ENCODE measurements at regions not wholly inside any gene's neighbourhood (a gene's known extent, or its start where the extent isn't known, plus 50 kb on each side); places are given as distances from the start of the nearest gene placed in this dataset.

DNA sequence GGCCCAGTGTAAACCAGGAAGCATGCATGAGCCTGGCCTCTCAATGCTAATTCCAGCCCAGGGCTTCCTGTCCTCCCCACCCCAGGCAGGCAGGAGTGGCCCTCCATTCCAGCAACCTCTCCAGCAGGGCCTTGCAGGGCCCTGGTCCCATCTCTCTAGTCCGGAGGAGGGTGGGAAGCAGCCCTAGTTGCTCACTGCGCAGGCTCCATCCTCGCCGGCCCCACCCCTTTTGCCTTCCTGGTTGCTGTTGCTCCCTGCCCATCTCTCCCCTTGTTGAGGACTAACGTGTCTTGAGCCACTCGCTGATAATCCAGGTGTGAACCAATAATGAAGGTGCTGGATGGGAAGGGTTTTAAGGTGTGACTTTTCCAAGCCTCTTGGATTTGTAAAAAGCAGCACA, 161.2 kb upstream of the BCOR start:
- intact Hi-C loops (cut with DNase I), result no loop called here
- Histone ChIP-seq H3K4me1 (replicated peaks) (no peaks in the 10 kb centered on the region), H3K27me3 (replicated peaks; ENCODE audit: insufficient read depth) (no peaks in the 10 kb centered on the region), H3K36me3 (no peaks in the 10 kb centered on the region), H3K9me3 (no peaks in the 10 kb centered on the region), H3K27ac (no peak overlapping the region), H3K4me3 (no peak overlapping the region)
- DNase-seq (ENCODE audit: low spot score), result no peak
- WGBS, result 86% methylated on average over 2 of the region's 6 CpGs
- TF ChIP-seq POLR2A (IDR thresholded peaks at IDR 0.05) (no peak), POLR2AphosphoS5 (IDR thresholded peaks at IDR 0.05) (no peak)
- TF ChIP-seq, protein P1, sequence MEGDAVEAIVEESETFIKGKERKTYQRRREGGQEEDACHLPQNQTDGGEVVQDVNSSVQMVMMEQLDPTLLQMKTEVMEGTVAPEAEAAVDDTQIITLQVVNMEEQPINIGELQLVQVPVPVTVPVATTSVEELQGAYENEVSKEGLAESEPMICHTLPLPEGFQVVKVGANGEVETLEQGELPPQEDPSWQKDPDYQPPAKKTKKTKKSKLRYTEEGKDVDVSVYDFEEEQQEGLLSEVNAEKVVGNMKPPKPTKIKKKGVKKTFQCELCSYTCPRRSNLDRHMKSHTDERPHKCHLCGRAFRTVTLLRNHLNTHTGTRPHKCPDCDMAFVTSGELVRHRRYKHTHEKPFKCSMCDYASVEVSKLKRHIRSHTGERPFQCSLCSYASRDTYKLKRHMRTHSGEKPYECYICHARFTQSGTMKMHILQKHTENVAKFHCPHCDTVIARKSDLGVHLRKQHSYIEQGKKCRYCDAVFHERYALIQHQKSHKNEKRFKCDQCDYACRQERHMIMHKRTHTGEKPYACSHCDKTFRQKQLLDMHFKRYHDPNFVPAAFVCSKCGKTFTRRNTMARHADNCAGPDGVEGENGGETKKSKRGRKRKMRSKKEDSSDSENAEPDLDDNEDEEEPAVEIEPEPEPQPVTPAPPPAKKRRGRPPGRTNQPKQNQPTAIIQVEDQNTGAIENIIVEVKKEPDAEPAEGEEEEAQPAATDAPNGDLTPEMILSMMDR (IDR thresholded peaks at IDR 0.05), result no peak

DNA sequence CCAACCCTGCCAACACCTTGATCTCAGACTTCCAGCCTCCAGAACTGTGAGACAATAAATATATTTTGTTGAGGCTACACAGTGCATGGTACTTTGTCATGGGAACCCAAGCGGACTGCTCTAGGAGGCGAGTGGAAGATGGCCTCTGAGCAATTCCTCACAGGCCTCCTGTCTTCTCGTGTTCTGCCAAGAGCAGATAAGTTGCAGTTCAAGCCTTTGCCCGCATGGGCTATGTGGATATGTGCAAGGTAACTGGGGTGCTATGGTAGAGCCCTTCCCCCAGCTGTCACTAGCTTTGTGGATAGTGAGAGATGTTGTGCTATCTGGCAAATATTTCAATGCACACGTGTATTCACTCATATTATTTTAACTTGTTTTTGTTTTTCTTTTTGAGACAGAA, 156.0 kb upstream of the BCOR start:
- intact Hi-C loops (cut with DNase I), result no loop called here
- DNase-seq (ENCODE audit: low spot score), result no peak
- TF ChIP-seq, protein P1 (IDR thresholded peaks at IDR 0.05), result no peak
- TF ChIP-seq POLR2AphosphoS5 (IDR thresholded peaks at IDR 0.05), result no peak
- no peak for TF ChIP-seq POLR2A (IDR thresholded peaks at IDR 0.05)
- Histone ChIP-seq H3K9me3 (no peaks in the 10 kb centered on the region), H3K27ac (no peak overlapping the region), H3K4me1 (replicated peaks) (no peaks in the 10 kb centered on the region), H3K27me3 (replicated peaks; ENCODE audit: insufficient read depth) (no peaks in the 10 kb centered on the region), H3K36me3 (no peaks in the 10 kb centered on the region), H3K4me3 (no peak overlapping the region)
- WGBS, result 80% methylated on average over 5 of the region's 5 CpGs

DNA sequence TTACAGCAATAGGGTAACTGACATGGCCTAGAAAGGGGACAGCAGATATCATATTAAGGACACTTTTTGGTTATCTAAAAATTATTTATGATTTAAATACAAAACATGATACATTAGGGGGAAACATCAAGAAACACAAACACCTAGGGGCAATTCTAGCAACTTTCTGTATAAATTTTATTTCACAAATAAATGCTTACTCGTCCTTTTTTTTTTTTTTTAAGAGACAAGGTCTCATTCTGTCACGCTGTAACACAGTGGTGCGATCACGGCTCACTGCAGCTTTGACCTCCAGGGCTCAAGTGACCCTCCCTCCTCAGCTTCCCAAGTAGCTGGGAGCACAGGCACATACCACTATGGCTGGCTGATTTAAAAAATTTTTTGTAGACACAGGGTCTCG, 151.8 kb upstream of the BCOR start:
- TF ChIP-seq POLR2AphosphoS5 (IDR thresholded peaks at IDR 0.05) (no peak), POLR2A (IDR thresholded peaks at IDR 0.05) (no peak)
- TF ChIP-seq, protein P1 (IDR thresholded peaks at IDR 0.05), result no peak
- intact Hi-C loops (cut with DNase I), result no loop called here
- Histone ChIP-seq H3K9me3 (no peaks in the 10 kb centered on the region), H3K36me3 (no peaks in the 10 kb centered on the region), H3K27me3 (replicated peaks; ENCODE audit: insufficient read depth) (no peaks in the 10 kb centered on the region), H3K4me1 (replicated peaks) (no peaks in the 10 kb centered on the region), H3K27ac (no peak overlapping the region), H3K4me3 (no peak overlapping the region)
- DNase-seq (ENCODE audit: low spot score), result no peak
- WGBS, result 86% methylated on average over 5 of the region's 5 CpGs

DNA sequence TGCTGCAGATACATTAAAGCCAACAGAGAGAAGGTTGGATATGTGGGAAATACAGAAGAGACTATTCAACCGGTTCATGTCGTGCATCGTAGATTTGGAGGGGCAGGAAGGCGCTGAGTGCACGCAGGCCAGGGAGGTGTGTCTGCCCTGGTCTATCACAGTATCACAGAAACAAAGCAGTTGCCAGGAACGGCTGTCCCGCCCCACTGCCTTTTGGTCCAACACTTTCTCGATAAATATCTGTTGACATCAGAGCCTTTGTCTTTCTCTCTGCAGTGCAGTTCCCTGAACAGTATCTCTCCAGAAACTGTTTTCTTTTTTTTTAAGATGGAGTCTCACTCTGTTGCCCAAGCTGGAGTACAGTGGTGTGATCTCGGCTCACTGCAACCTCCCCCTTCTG, 151.1 kb upstream of the BCOR start:
- DNase-seq (ENCODE audit: low spot score), result no peak
- Histone ChIP-seq H3K36me3 (no peaks in the 10 kb centered on the region), H3K27ac (no peak overlapping the region), H3K9me3 (no peaks in the 10 kb centered on the region), H3K27me3 (replicated peaks; ENCODE audit: insufficient read depth) (no peaks in the 10 kb centered on the region), H3K4me1 (replicated peaks) (no peaks in the 10 kb centered on the region), H3K4me3 (no peak overlapping the region)
- 23% methylated on average over 9 of the region's 9 CpGs for WGBS
- intact Hi-C loops (cut with DNase I), result no loop called here
- TF ChIP-seq POLR2AphosphoS5 (IDR thresholded peaks at IDR 0.05) (no peak), POLR2A (IDR thresholded peaks at IDR 0.05) (no peak)
- TF ChIP-seq, protein P1 (IDR thresholded peaks at IDR 0.05), result no peak

DNA sequence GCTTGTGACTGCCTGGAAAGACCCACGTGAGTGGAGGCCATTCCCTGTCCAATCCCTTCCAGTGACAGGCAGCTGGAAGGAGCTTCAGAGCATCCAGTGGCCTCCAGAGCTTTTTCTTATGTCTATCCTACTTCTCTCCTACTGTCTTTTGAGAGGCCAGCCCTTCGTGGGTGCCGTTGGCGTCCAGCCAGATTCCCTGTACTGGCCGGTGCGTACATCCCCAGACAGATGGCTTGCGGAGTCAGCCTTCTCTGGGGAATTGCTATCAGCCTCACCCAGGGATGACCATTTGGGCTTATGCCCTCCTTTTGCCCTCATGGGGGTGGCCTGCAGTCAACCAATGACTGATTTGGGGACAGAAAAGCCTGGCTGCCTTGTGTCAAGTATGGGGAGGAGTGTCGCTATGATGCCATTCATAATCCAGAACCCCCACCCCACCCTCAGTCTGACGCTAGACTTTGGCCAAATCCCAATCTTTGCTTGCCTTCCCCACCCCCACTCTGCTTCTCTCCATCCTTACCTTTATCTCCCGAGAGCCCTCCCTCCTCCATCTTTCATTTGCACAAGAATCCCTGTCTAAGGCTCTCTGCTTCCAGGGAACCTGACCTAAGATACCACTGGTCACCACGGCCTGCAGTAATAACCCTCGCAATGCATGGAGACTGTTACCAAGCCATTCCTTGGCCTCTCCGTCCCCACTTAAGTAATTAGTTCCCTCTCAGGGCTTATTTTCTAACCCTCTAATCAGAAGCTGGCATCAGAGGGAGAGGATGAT, 150.3 kb upstream of the BCOR start:
- WGBS, result 74% methylated on average over 12 of the region's 13 CpGs
- intact Hi-C loops (cut with DNase I), result no loop called here

More for the DNA sequence above, 150.3 kb upstream of the BCOR start:
- no peak overlapping the region for H3K27ac ChIP-seq
- H3K4me3 ChIP-seq, result no peak overlapping the region
- no peaks in the 10 kb centered on the region for H3K27me3 ChIP-seq (replicated peaks; ENCODE audit: insufficient read depth)
- H3K4me1 ChIP-seq (replicated peaks), result no peaks in the 10 kb centered on the region
- DNase-seq (ENCODE audit: low spot score), result no peak
- no peak for TF ChIP-seq POLR2AphosphoS5 (IDR thresholded peaks at IDR 0.05)
- TF ChIP-seq, protein P1 (IDR thresholded peaks at IDR 0.05), result no peak
- no peak for TF ChIP-seq POLR2A (IDR thresholded peaks at IDR 0.05)
- no peaks in the 10 kb centered on the region for H3K9me3 ChIP-seq
- H3K36me3 ChIP-seq, result no peaks in the 10 kb centered on the region
